HEK293 (cell line): ENCODE measurements at regions not wholly inside any gene's neighbourhood (a gene's known extent, or its start where the extent isn't known, plus 50 kb on each side); places are given as distances from the start of the nearest gene placed in this dataset.

ENCODE experiments used
- CTCF ChIA-PET: fragments of 350-600 bp; formaldehyde crosslinking; extraction: SDS; loops from one replicate; lab custom pipeline; 2021; ENCODE audit warnings: antibody characterized with exemption; lab: Yijun Ruan, JAX
- POLR2A ChIA-PET: fragments of 300-600 bp; formaldehyde crosslinking; extraction: SDS; loops from one replicate; lab custom pipeline; 2020; ENCODE audit warnings: antibody characterized with exemption, inconsistent platforms; lab: Yijun Ruan, JAX
- H3K27ac ChIP-seq: fragments of 200-500 bp; sonication (Bioruptor generic); 2 replicates; pipeline ENCODE4 v1.5.1; 2014; ENCODE audit warnings: low read depth, low read length, control low read depth, inconsistent platforms; ENCODE audit errors: extremely low read depth
- H3K36me3 ChIP-seq, 2 experiments: fragments of 200-500 bp in 1 of 2; sonication (Bioruptor generic) in 1 of 2; 1 replicate in 1 of 2; 2 replicates in 1 of 2; pipeline ENCODE4 v1.5.1; 2014 to 2017; ENCODE audit warnings: inconsistent platforms in 2 of 2, low read length in 2 of 2; ENCODE audit not compliant: control insufficient read depth in 2 of 2, insufficient read depth in 1 of 2
- H3K4me1 ChIP-seq: fragments of 200-500 bp; sonication (Bioruptor generic); 2 replicates; pipeline ENCODE4 v1.5.1; 2014; ENCODE audit warnings: mild to moderate bottlenecking, low read length, inconsistent platforms; ENCODE audit not compliant: control insufficient read depth, insufficient read depth
- H3K4me3 ChIP-seq: 2 replicates; pipeline ENCODE4 v1.5.1; 2011; ENCODE audit warnings: low read depth, mild to moderate bottlenecking, control low read depth, low read length, moderate library complexity
- H3K9me3 ChIP-seq: fragments of 200-500 bp; sonication (Bioruptor generic); 2 replicates; pipeline ENCODE4 v1.5.1; 2014; ENCODE audit warnings: low read depth, low read length, inconsistent platforms; ENCODE audit not compliant: control insufficient read depth, insufficient read depth
- ATF2 ChIP-seq: fragments of 450-650 bp; formaldehyde crosslinking; IDR thresholded peaks from 2 replicates; pipeline ENCODE4 v1.5.1; 2016; ENCODE audit warnings: missing biosample characterization, missing genetic modification characterization, low read depth
- CTCF ChIP-seq: fragments of 450-650 bp; formaldehyde crosslinking; IDR thresholded peaks from 2 replicates; pipeline ENCODE4 v1.5.1; 2016; ENCODE audit warnings: missing biosample characterization, missing genetic modification characterization
- GLIS2 ChIP-seq: fragments of 450-650 bp; formaldehyde crosslinking; IDR thresholded peaks from 2 replicates; pipeline ENCODE4 v1.5.1; 2016; ENCODE audit warnings: missing biosample characterization, missing genetic modification characterization
- HOXA7 ChIP-seq: sonication (generic); formaldehyde crosslinking; IDR thresholded peaks from 2 replicates; pipeline ENCODE4 v1.8.1; 2022; ENCODE audit warnings: missing genetic modification reagents, borderline replicate concordance
- KLF1 ChIP-seq: fragments of 450-650 bp; formaldehyde crosslinking; IDR thresholded peaks from 2 replicates; pipeline ENCODE4 v1.5.1; 2016; ENCODE audit warnings: missing biosample characterization, missing genetic modification characterization
- KLF17 ChIP-seq: fragments of 450-650 bp; formaldehyde crosslinking; IDR thresholded peaks from 2 replicates; pipeline ENCODE4 v1.5.1; 2016; ENCODE audit warnings: missing biosample characterization, missing genetic modification characterization
- OSR2 ChIP-seq: fragments of 450-650 bp; formaldehyde crosslinking; IDR thresholded peaks from 2 replicates; pipeline ENCODE4 v1.5.1; 2016; ENCODE audit warnings: missing biosample characterization, missing genetic modification characterization
- RBAK ChIP-seq: fragments of 450-650 bp; formaldehyde crosslinking; IDR thresholded peaks from 2 replicates; pipeline ENCODE4 v1.5.1; 2016; ENCODE audit warnings: missing biosample characterization, missing genetic modification characterization
- ZNF121 ChIP-seq: fragments of 450-650 bp; formaldehyde crosslinking; IDR thresholded peaks from 2 replicates; pipeline ENCODE4 v1.5.1; 2016; ENCODE audit warnings: missing biosample characterization, missing genetic modification characterization
- ZNF157 ChIP-seq: fragments of 450-650 bp; formaldehyde crosslinking; IDR thresholded peaks from 2 replicates; pipeline ENCODE4 v1.5.1; 2016; ENCODE audit warnings: missing biosample characterization, missing genetic modification characterization
- ZNF211 ChIP-seq: fragments of 450-650 bp; formaldehyde crosslinking; IDR thresholded peaks from 2 replicates; pipeline ENCODE4 v1.5.1; 2016; ENCODE audit warnings: low read depth, missing biosample characterization, missing genetic modification characterization
- ZNF24 ChIP-seq: fragments of 450-650 bp; formaldehyde crosslinking; IDR thresholded peaks from 2 replicates; pipeline ENCODE4 v1.5.1; 2016; ENCODE audit warnings: missing biosample characterization, missing genetic modification characterization
- ZNF248 ChIP-seq: fragments of 450-650 bp; formaldehyde crosslinking; IDR thresholded peaks from 2 replicates; pipeline ENCODE4 v1.5.1; 2017; ENCODE audit warnings: missing biosample characterization, missing genetic modification characterization
- ZNF302 ChIP-seq: fragments of 450-650 bp; formaldehyde crosslinking; IDR thresholded peaks from 2 replicates; pipeline ENCODE4 v1.5.1; 2016; ENCODE audit warnings: missing biosample characterization, missing genetic modification characterization, low read depth
- ZNF341 ChIP-seq: fragments of 450-650 bp; formaldehyde crosslinking; IDR thresholded peaks from 2 replicates; pipeline ENCODE4; 2016; ENCODE audit warnings: low read depth, missing biosample characterization, missing genetic modification characterization
- ZNF404 ChIP-seq: fragments of 450-650 bp; formaldehyde crosslinking; IDR thresholded peaks from 2 replicates; pipeline ENCODE4 v1.5.1; 2017; ENCODE audit warnings: missing biosample characterization, missing genetic modification characterization
- ZNF473 ChIP-seq: fragments of 450-650 bp; formaldehyde crosslinking; IDR thresholded peaks from 2 replicates; pipeline ENCODE4 v1.5.1; 2017; ENCODE audit warnings: missing biosample characterization, missing genetic modification characterization
- ZNF48 ChIP-seq: fragments of 450-650 bp; formaldehyde crosslinking; IDR thresholded peaks from 2 replicates; pipeline ENCODE4 v1.5.1; 2016; ENCODE audit warnings: missing biosample characterization, missing genetic modification characterization
- ZNF660 ChIP-seq: fragments of 450-650 bp; IDR thresholded peaks from 2 replicates; pipeline ENCODE4 v1.5.1; 2018; ENCODE audit warnings: missing biosample characterization, mild to moderate bottlenecking, missing genetic modification characterization
- ZNF677 ChIP-seq: fragments of 450-650 bp; IDR thresholded peaks from 2 replicates; pipeline ENCODE4 v1.5.0; 2018; ENCODE audit warnings: missing biosample characterization, mild to moderate bottlenecking, missing genetic modification characterization, moderate library complexity
- TF ChIP-seq, protein P1 (sequence below): fragments of 450-650 bp; formaldehyde crosslinking; IDR thresholded peaks from 2 replicates; pipeline ENCODE4 v1.5.1; 2016; ENCODE audit warnings: missing biosample characterization, missing genetic modification characterization
- TF ChIP-seq, protein P2 (sequence below): fragments of 450-650 bp; IDR thresholded peaks from 2 replicates; pipeline ENCODE4 v1.5.1; 2018; ENCODE audit warnings: missing biosample characterization, missing genetic modification characterization
- TF ChIP-seq, protein P3 (sequence below): fragments of 450-650 bp; formaldehyde crosslinking; IDR thresholded peaks from 2 replicates; pipeline ENCODE4 v1.5.1; 2016; ENCODE audit warnings: missing biosample characterization, missing genetic modification characterization

DNA sequence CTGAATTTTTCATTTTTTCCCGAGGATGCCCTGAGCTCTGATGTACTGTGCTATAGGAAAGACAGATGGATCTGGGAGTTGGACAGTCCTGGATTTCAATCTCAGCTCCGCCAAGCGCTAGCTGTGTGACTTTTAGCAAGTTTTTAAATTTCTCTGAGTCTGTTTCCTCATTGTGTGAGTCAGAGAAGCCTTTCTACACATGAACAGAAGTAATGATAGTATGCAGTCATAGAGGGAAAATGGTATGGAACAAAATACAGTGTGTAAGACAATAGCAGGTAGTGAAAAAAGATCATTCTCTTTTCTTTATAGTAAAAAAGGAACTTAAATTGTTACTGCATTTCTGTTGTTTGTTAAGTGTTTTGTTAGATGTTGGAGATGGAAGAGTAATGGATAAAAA, 52.4 kb upstream of the PPM1B start:
- no peaks in the 10 kb centered on the region for H3K4me1 ChIP-seq
- H3K9me3 ChIP-seq = no peaks in the 10 kb centered on the region
- no peak overlapping the region for H3K27ac ChIP-seq
- no peaks in the 10 kb centered on the region for H3K36me3 ChIP-seq
- CTCF ChIA-PET = interaction anchor here (0.6 to 0.8 kb wide), 3 partner anchors 28 to 96 kb away, joined by 3 to 4 read pairs (median 4); no protein-coding TSS in a partner anchor
- no peak overlapping the region for H3K4me3 ChIP-seq
- TF ChIP-seq ZNF121 (no peak), OSR2 (tag by site-specific recombination) (no peak), GLIS2 (tag by site-specific recombination) (no peak), ZNF660 (no peak), ZNF211 (tag by site-specific recombination) (no peak), ATF2 (tag by site-specific recombination) (no peak), ZNF302 (tag by site-specific recombination) (no peak), ZNF404 (tag by site-specific recombination) (no peak), ZNF341 (tag by site-specific recombination) (no peak), RBAK (tag by site-specific recombination) (no peak), ZNF24 (tag by site-specific recombination) (no peak)
- TF ChIP-seq, all 188 proteins: peak for 0
- POLR2A ChIA-PET = no interaction called here

DNA sequence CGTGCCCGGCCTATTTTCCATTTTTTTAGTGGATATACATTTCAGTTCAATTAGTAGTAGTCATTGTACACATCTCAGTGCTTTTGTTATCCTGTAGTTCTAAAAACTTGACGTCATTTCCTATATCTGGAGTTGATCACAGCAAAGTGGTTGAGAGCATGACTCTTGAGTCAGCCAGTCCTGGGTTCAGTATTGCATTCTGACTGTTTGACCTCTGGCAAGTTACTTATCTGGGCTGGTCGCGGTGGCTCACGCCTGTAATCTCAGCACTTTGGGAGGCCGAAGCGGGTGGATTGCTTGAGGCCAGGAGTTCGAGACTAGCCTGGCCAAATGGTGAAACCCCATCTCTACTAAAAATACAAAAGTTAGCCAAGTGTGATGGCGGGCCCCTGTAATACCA, 50.4 kb upstream of the PPM1B start:
- CTCF ChIA-PET = no interaction called here
- H3K4me3 ChIP-seq = no peak overlapping the region
- H3K36me3 ChIP-seq = no peaks in the 10 kb centered on the region
- no peaks in the 10 kb centered on the region for H3K4me1 ChIP-seq
- no peak for TF ChIP-seq KLF1 (tag by site-specific recombination)
- TF ChIP-seq, protein P1, sequence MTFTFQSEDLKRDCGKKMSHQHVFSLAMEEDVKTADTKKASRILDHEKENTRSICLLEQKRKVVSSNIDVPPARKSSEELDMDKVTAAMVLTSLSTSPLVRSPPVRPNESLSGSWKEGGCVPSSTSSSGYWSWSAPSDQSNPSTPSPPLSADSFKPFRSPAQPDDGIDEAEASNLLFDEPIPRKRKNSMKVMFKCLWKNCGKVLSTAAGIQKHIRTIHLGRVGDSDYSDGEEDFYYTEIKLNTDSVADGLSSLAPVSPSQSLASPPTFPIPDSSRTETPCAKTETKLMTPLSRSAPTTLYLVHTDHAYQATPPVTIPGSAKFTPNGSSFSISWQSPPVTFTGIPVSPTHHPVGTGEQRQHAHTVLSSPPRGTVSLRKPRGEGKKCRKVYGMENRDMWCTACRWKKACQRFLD (tag by site-specific recombination) = no peak
- TF ChIP-seq, protein P2, sequence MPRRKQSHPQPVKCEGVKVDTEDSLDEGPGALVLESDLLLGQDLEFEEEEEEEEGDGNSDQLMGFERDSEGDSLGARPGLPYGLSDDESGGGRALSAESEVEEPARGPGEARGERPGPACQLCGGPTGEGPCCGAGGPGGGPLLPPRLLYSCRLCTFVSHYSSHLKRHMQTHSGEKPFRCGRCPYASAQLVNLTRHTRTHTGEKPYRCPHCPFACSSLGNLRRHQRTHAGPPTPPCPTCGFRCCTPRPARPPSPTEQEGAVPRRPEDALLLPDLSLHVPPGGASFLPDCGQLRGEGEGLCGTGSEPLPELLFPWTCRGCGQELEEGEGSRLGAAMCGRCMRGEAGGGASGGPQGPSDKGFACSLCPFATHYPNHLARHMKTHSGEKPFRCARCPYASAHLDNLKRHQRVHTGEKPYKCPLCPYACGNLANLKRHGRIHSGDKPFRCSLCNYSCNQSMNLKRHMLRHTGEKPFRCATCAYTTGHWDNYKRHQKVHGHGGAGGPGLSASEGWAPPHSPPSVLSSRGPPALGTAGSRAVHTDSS = no peak
- no peak for TF ChIP-seq KLF17
- TF ChIP-seq ZNF473 (tag by site-specific recombination) = no peak
- TF ChIP-seq ZNF248 = no peak
- no peak for TF ChIP-seq CTCF (tag by site-specific recombination)
- TF ChIP-seq ZNF157 = no peak
- no peak for TF ChIP-seq ZNF677 (tag by site-specific recombination)
- TF ChIP-seq, protein P3, sequence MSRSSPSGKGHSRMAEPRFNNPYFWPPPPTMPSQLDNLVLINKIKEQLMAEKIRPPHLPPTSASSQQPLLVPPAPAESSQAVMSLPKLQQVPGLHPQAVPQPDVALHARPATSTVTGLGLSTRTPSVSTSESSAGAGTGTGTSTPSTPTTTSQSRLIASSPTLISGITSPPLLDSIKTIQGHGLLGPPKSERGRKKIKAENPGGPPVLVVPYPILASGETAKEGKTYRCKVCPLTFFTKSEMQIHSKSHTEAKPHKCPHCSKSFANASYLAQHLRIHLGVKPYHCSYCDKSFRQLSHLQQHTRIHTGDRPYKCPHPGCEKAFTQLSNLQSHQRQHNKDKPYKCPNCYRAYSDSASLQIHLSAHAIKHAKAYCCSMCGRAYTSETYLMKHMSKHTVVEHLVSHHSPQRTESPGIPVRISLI (tag by site-specific recombination) = no peak
- no peak for TF ChIP-seq ZNF48 (tag by site-specific recombination)
- no peak for TF ChIP-seq HOXA7 (CRISPR knock-in tag)
- POLR2A ChIA-PET = no interaction called here
- H3K9me3 ChIP-seq = no peaks in the 10 kb centered on the region
- H3K27ac ChIP-seq = no peak overlapping the region
